Testis (tissue), 2 donors: ENCODE measurements at regions not wholly inside any gene's neighbourhood (a gene's known extent, or its start where the extent isn't known, plus 50 kb on each side); places are given as distances from the start of the nearest gene placed in this dataset.
"Not testable (repeated sequence)": the region's sequence is repeated elsewhere in the genome, so short reads cannot be mapped to it uniquely, and the experiment has no call there.

Experiments used
- DNase-seq: peaks from one replicate; pipeline ENCODE4 v3.0.0-alpha.2; 2019
- H3K27ac ChIP-seq, 2 donors: fragments of 200-600 bp; sonication (generic); one replicate each; pipeline ENCODE4 v1.5.1; 2019
- H3K27me3 ChIP-seq: fragments of 200-600 bp; sonication (generic); one replicate; pipeline ENCODE4 v1.5.1; 2019
- H3K36me3 ChIP-seq: fragments of 200-600 bp; sonication (generic); one replicate; pipeline ENCODE4 v1.5.1; 2017; ENCODE audit warnings: low read depth; ENCODE audit errors: missing control alignments
- H3K4me1 ChIP-seq: fragments of 200-600 bp; sonication (generic); one replicate; pipeline ENCODE4 v1.5.1; 2019
- H3K4me3 ChIP-seq, 2 donors: fragments of 200-600 bp; sonication (generic); one replicate each; pipeline ENCODE4 v1.5.1; 2017 to 2019
- H3K9me3 ChIP-seq: fragments of 200-600 bp; sonication (generic); one replicate; pipeline ENCODE4 v1.5.1; 2017
- POLR2A ChIP-seq: fragments of 450-650 bp; IDR thresholded peaks from one replicate; pipeline ENCODE4 v1.6.1; 2017; ENCODE audit warnings: antibody characterized with exemption, mild to moderate bottlenecking, moderate library complexity
- WGBS, 2 donors: methylation state at CpG; one replicate each; pipeline ENCODE4 v1.1.5; 2018; 5-methylcytosine and 5-hydroxymethylcytosine counted together
- intact Hi-C: fragments of 100-400 bp; cut with DNase I; formaldehyde crosslinking; loops from one replicate; pipeline ENCODE4 v1.15.1; 2023; ENCODE audit warnings: low total_unique reads
- TF ChIP-seq, protein P1 (sequence below), 3 experiments: fragments of 450-650 bp in 2 of 3; fragments of 200-600 bp in 1 of 3; sonication (generic) in 1 of 3; IDR thresholded peaks; one replicate each; pipeline ENCODE4 v1.5.1; 2016 to 2019; ENCODE audit warnings: antibody characterized with exemption in 3 of 3, mild to moderate bottlenecking in 2 of 3, moderate library complexity in 1 of 3

GRCh38 chr9:99650187-99650874, 171.4 kb upstream of the NR4A3 start:
- no peak overlapping the region for H3K27ac ChIP-seq
- no peaks in the 10 kb centered on the region for H3K36me3 ChIP-seq
- no peak overlapping the region for H3K4me3 ChIP-seq
- intact Hi-C loops, result no loop called here
- DNase-seq, result no peak
- no peaks in the 10 kb centered on the region for H3K9me3 ChIP-seq
- WGBS, 2 donors, result 89 to 99% methylated on average over 2 to 5 of the region's 5 CpGs
- no peaks in the 10 kb centered on the region for H3K27me3 ChIP-seq
- no peak for TF ChIP-seq POLR2A
- TF ChIP-seq, protein P1, sequence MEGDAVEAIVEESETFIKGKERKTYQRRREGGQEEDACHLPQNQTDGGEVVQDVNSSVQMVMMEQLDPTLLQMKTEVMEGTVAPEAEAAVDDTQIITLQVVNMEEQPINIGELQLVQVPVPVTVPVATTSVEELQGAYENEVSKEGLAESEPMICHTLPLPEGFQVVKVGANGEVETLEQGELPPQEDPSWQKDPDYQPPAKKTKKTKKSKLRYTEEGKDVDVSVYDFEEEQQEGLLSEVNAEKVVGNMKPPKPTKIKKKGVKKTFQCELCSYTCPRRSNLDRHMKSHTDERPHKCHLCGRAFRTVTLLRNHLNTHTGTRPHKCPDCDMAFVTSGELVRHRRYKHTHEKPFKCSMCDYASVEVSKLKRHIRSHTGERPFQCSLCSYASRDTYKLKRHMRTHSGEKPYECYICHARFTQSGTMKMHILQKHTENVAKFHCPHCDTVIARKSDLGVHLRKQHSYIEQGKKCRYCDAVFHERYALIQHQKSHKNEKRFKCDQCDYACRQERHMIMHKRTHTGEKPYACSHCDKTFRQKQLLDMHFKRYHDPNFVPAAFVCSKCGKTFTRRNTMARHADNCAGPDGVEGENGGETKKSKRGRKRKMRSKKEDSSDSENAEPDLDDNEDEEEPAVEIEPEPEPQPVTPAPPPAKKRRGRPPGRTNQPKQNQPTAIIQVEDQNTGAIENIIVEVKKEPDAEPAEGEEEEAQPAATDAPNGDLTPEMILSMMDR (IDR thresholded peaks at IDR 0.05), result no peak
- no peaks in the 10 kb centered on the region for H3K4me1 ChIP-seq

GRCh38 chr9:99660191-99660636, 161.5 kb upstream of the NR4A3 start:
- no peaks in the 10 kb centered on the region for H3K9me3 ChIP-seq
- intact Hi-C loops, result no loop called here
- H3K36me3 ChIP-seq, result no peaks in the 10 kb centered on the region
- no peak overlapping the region for H3K27ac ChIP-seq
- H3K27me3 ChIP-seq, result no peaks in the 10 kb centered on the region
- DNase-seq, result no peak
- no peak overlapping the region for H3K4me3 ChIP-seq
- 77 to 94% methylated on average over 4 of the region's 4 CpGs for WGBS, 2 donors
- TF ChIP-seq, protein P1 (IDR thresholded peaks at IDR 0.05), result no peak
- no peak for TF ChIP-seq POLR2A
- no peaks in the 10 kb centered on the region for H3K4me1 ChIP-seq

DNA sequence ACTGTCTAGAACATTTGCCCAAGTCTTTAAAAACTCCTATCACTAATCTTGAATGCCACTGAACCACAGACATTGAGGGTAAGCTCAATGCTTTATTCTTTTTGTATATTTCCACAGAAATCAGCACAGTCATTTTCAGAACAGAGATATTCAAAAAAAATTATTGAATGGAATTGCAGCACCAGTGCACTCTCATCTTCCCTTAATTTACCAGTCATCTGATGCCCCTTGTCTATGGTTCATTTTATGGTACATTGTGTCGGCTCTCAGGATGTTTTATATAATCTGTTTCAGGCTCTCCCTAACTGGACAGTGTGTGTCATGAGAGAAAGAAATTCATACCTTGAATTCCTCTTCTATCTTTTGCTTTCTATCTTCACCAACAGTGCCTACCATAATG, 158.4 kb upstream of the NR4A3 start:
- H3K9me3 ChIP-seq, result no peaks in the 10 kb centered on the region
- intact Hi-C loops, result no loop called here
- H3K4me1 ChIP-seq, result no peaks in the 10 kb centered on the region
- no peak overlapping the region for H3K4me3 ChIP-seq
- no peak for DNase-seq
- no peaks in the 10 kb centered on the region for H3K36me3 ChIP-seq
- H3K27ac ChIP-seq, result no peak overlapping the region
- 72 to 86% methylated on average over 1 of the region's 1 CpG for WGBS, 2 donors
- TF ChIP-seq, protein P1 (IDR thresholded peaks at IDR 0.05), result no peak
- TF ChIP-seq POLR2A, result no peak
- H3K27me3 ChIP-seq, result no peaks in the 10 kb centered on the region

- TF ChIP-seq, protein P1 (IDR thresholded peaks at IDR 0.05), result no peak
- no peak for TF ChIP-seq POLR2A
- Histone ChIP-seq H3K4me3 (no peak overlapping the region), H3K9me3 (no peaks in the 10 kb centered on the region), H3K4me1 (no peaks in the 10 kb centered on the region), H3K27ac (no peak overlapping the region), H3K36me3 (no peaks in the 10 kb centered on the region), H3K27me3 (no peaks in the 10 kb centered on the region)
- intact Hi-C loops, result no loop called here
- no peak for DNase-seq
- 71 to 82% methylated on average over 1 of the region's 1 CpG for WGBS, 2 donors
Measured at GRCh38 chr9:99663856-99664255, 157.8 kb upstream of the NR4A3 start.

- TF ChIP-seq, protein P1 (IDR thresholded peaks at IDR 0.05), result no peak
- no peak for TF ChIP-seq POLR2A
Measured at GRCh38 chr9:99666571-99666970, 155.1 kb upstream of the NR4A3 start.

GRCh38 chr9:99670886-99671285, 150.8 kb upstream of the NR4A3 start:
- 89 to 95% methylated on average over 7 of the region's 7 CpGs for WGBS, 2 donors
- H3K4me3 ChIP-seq, H3K4me1 ChIP-seq, intact Hi-C loops, DNase-seq, H3K36me3 ChIP-seq, H3K27me3 ChIP-seq, H3K27ac ChIP-seq, H3K9me3 ChIP-seq: not testable (repeated sequence)

More at GRCh38 chr9:99666571-99666970, 155.1 kb upstream of the NR4A3 start:
- Histone ChIP-seq H3K27me3 (no peaks in the 10 kb centered on the region), H3K4me3 (no peak overlapping the region), H3K27ac (no peak overlapping the region), H3K9me3 (no peaks in the 10 kb centered on the region), H3K4me1 (no peaks in the 10 kb centered on the region), H3K36me3 (no peaks in the 10 kb centered on the region)
- intact Hi-C loops, result no loop called here
- DNase-seq, result no peak
